PFSK-1 (cell line): ENCODE measurements at regions not wholly inside any gene's neighbourhood (a gene's known extent, or its start where the extent isn't known, plus 50 kb on each side); places are given as distances from the start of the nearest gene placed in this dataset.

Source experiments
- FOXP2 ChIP-seq: optimal IDR thresholded peaks from 2 replicates; pipeline ENCODE3; 2011; ENCODE audit warnings: borderline replicate concordance, control low read depth, inconsistent platforms; ENCODE audit not compliant: insufficient read depth; ENCODE audit errors: extremely low read length, extremely low read depth
- POLR2AphosphoS5 ChIP-seq: IDR thresholded peaks from 2 replicates; pipeline ENCODE4 v1.6.1; 2012; ENCODE audit warnings: low read depth, mild to moderate bottlenecking, control low read depth, low read length, moderate library complexity
- SIN3A ChIP-seq: IDR thresholded peaks from 2 replicates; pipeline ENCODE4 v1.6.1; 2012; ENCODE audit warnings: mild to moderate bottlenecking, low read length, moderate library complexity, borderline replicate concordance; ENCODE audit not compliant: insufficient read depth
- TAF1 ChIP-seq: IDR thresholded peaks from 2 replicates; pipeline ENCODE4 v1.6.1; 2012; ENCODE audit warnings: low read length, control low read depth, borderline replicate concordance; ENCODE audit not compliant: insufficient read depth
- TF ChIP-seq, protein P1 (sequence below), 2 experiments: IDR thresholded peaks; 2 replicates each; pipeline versions ENCODE4 v1.6.1 to v1.8.0; 2011 to 2012; ENCODE audit warnings: low read depth in 2 of 2, low read length in 2 of 2, control low read depth in 1 of 2, inconsistent platforms in 1 of 2, mild to moderate bottlenecking in 1 of 2, moderate library complexity in 1 of 2; ENCODE audit not compliant: insufficient read depth in 1 of 2

DNA sequence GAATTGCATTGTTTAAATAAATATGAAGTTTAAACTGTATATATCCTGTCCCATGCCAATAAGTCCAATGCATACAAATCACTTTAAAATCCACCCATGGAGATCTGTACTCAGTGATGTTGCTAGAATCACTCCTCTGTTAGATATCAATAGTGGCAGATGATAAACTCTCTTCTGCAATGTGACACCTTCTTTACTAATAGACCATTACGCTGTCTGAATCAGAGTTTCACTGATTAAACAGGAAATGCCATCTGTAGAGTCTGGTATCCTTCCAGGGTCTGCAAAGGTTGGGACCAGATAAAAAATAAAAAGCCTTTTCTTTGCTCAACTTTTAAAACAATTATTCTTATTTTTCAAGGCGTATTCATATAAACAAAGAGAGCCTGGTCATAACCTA, 134.5 kb downstream of the EDN3 start:
- TF ChIP-seq, protein P1, sequence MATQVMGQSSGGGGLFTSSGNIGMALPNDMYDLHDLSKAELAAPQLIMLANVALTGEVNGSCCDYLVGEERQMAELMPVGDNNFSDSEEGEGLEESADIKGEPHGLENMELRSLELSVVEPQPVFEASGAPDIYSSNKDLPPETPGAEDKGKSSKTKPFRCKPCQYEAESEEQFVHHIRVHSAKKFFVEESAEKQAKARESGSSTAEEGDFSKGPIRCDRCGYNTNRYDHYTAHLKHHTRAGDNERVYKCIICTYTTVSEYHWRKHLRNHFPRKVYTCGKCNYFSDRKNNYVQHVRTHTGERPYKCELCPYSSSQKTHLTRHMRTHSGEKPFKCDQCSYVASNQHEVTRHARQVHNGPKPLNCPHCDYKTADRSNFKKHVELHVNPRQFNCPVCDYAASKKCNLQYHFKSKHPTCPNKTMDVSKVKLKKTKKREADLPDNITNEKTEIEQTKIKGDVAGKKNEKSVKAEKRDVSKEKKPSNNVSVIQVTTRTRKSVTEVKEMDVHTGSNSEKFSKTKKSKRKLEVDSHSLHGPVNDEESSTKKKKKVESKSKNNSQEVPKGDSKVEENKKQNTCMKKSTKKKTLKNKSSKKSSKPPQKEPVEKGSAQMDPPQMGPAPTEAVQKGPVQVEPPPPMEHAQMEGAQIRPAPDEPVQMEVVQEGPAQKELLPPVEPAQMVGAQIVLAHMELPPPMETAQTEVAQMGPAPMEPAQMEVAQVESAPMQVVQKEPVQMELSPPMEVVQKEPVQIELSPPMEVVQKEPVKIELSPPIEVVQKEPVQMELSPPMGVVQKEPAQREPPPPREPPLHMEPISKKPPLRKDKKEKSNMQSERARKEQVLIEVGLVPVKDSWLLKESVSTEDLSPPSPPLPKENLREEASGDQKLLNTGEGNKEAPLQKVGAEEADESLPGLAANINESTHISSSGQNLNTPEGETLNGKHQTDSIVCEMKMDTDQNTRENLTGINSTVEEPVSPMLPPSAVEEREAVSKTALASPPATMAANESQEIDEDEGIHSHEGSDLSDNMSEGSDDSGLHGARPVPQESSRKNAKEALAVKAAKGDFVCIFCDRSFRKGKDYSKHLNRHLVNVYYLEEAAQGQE (IDR thresholded peaks at IDR 0.05; ENCODE audit: insufficient read depth in 1 of 2, low read depth in 2 of 2, low read length in 2 of 2), result no peak
- TF ChIP-seq TAF1 (no peak), SIN3A (no peak), POLR2AphosphoS5 (no peak), FOXP2 (no peak)
